Activated CD4-positive, alpha-beta T cell treated with anti-CD3 and anti-CD28 coated beads, Interleukin-2, Interleukin-6, amounts not matched to agents 100 ng/mL and 50 ng/mL, durations not matched to agents 16 hours and 8 hours (primary cell): ENCODE measurements at regions not wholly inside any gene's neighbourhood (a gene's known extent, or its start where the extent isn't known, plus 50 kb on each side); places are given as distances from the start of the nearest gene placed in this dataset.
"Not testable (repeated sequence)": the region's sequence is repeated elsewhere in the genome, so short reads cannot be mapped to it uniquely, and the experiment has no call there.

Experiments used
- DNase-seq: peaks from one replicate; pipeline ENCODE4 v3.0.0-alpha.2; 2020

DNA sequence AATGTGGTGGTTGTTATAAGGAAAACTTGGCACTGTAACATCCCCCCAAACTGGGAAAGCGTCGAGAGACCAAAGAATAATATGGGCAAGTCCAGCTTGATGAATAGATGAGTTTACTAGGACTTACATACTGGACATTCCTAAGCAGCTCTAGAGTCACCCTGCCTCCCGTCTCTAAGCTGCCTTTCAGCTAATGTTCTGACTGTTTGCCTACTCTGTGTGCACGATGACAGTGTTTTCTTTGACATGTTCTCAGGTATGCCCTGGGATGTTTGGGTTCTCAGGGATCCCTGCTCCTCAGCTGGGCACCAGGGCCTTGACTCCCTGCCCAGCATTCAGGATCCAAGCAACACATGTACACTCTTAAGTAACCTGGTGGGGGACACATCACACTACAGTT lies 87.5 kb downstream of the MRPL57 start:
- DNase-seq, result not testable (repeated sequence)

DNA sequence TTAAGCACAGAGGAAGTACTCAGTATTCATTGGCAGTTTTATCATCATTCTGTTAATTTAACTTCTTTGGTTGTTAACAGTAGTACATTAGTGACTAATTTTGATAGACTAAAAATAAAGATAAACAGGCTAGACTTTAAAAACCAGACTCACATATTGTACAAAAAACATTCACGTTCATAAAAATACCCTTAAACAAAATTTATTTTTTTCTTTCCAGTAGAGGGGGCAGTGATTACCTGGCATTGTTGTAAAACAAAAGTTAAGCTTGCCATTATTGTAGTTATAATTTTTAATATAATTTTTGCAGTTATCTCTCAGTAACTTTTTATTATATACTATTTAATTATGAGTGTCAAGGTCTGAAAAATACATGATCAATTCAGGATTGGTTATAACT lies 92.0 kb downstream of the MRPL57 start:
- not testable (repeated sequence) for DNase-seq

DNA sequence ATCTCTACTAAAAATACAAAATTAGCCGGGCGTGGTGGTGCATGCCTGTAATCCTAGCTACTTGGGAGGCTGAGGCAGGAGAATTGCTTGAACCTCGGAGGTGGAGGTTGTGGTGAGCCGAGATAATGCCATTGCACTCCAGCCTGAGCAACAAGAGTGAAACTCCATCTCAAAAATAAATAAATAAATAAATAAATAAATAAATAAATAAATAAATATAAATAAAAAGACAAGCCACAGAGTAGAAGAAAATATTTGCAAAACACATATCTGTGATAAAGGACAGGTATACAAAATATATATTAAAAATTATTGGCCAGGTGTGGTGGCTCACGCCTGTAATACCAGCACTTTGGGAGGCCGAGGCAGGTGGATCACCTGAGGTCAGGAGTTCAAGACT lies 96.0 kb downstream of the MRPL57 start:
- not testable (repeated sequence) for DNase-seq

DNA sequence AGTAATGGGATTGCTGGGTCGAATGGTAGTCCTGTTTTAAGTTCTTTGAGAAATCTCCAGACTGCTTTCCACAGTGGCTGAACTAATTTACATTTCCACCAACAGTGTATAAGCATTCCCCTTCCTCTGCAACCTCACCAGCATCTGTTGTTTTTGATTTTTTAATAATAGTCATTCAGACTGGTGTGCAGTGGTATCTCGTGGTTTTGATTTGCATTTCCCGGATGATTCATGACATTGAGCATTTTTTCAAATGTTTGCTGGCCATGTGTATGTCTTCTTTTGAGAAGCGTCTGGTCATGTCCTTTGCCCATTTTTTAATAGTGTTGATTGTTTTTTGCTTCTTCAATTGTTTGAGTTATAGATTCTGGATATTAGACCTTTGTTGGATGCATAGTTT lies 98.0 kb downstream of the MRPL57 start:
- DNase-seq, result not testable (repeated sequence)

DNA sequence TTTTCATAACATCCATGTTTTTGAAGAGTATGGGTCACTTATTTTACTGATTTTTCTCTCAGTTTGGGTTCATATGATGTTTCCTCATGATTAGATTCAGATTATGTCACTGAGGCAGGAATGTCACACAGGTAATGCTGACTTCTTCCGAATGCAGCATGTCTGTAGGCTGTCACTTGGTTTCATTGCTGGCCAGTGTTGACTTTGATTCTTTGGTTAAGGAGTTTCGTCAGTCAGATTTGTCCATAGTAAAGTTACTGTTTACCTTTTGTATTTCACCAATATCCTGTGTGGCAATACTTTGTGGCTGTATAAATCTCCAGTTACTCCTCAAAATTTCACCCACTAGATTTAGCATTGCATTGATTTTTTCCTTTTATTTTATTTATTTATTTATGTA lies 105.6 kb downstream of the MRPL57 start:
- DNase-seq, result no peak

DNA sequence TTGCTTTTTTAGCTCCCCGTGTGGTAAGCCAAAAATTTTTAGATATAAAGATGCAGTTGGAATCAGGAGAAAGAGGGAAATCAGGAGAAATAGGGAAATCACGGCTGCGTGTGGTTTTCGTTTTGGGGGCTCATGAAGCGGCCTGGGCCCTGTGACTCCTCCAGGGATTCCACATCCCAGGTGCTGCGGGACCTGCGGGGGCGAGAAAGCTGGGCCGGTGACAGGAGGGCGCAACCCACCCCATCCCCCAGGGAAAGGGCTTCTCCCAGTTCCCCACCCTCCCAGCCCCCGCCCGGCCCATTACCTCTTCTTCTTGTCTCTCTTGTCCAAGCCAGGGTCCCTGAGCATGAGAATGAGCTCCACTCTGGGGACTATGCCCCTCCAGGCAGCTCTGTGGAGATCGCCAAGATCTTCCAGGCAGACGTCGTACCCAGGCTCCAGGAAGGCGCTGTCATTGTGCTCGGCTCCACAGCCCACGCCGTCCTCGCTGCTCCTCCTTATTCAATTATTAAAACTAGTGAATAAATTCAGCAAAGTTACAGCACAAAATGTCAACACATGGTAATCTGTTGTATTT lies 111.0 kb downstream of the MRPL57 start:
- no peak for DNase-seq

DNA sequence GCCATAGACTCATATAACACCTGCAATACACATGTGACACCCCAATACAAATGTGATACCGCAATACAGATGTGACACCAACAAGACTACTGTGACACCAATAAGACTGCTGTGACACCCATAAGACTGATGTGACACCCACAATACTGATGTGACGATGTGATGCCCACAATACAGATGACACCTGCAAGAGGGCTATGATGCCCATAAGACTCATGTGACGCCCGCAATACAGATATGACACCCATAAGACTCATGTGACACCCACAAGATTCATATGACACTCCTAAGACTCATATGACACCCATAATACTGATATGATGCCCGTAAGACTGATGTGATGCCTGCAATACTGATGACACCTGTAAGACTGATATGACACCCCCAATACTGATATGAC lies 113.0 kb downstream of the MRPL57 start:
- no peak for DNase-seq

DNA sequence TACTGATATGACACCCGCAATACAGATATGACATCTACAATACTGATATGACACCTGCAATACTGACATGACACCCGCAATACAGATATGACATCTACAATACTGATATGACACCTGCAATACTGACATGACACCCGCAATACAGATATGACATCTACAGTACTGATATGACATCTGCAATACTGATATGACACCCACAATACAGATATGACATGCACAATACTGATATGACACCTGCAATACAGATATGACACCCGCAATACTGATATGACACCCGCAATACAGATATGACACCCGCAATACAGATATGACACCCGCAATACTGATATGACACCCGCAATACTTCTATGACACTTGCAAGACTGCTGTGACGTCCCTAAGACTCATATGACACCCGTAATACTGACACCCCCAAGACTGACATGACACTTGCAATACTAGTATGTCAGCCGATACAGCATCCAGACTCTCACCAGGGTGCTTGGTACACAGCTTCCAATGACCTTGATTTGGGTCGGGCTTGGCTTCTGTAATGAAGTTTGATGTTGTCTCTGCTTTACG lies 114.1 kb downstream of the MRPL57 start:
- not testable (repeated sequence) for DNase-seq

DNA sequence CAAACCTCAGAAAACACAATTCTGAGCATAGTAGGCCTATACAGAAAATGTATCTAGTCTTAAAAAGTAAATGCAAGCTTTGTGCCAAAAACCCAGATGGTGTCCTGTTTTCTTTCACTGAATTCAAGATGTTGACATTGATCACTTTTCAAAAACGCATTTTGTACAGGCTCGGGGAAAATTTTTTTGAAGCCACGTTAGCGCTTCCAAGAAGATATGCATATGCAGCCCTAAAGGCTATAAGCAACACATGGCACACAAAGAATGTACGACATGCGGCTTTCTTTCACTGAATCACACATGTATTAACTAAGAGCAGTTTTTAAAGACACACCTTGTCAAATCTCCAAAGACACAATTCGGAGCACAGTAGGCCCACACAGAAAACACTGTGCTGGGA lies 115.4 kb downstream of the MRPL57 start:
- DNase-seq, result no peak

DNA sequence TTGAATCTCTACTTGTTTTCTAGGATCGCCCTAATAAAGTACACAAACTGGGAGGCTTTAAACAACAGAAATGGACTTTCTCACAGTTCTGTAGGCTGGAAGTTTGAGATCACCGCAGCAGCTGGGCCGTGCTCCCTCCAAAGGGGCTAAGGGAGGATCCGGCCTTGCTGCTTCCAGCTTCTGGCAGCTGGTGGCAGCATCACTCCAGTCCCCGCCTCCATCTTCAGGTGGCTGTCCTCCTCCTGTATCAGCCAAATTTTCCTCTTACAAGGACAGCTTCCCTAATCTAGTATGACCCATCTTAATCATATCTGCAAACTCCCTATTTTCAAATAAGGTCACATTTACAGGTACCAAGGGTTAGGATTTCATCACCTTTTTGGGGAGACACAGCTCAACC lies 120.5 kb downstream of the MRPL57 start:
- peak; percentile 50 for DNase-seq

DNA sequence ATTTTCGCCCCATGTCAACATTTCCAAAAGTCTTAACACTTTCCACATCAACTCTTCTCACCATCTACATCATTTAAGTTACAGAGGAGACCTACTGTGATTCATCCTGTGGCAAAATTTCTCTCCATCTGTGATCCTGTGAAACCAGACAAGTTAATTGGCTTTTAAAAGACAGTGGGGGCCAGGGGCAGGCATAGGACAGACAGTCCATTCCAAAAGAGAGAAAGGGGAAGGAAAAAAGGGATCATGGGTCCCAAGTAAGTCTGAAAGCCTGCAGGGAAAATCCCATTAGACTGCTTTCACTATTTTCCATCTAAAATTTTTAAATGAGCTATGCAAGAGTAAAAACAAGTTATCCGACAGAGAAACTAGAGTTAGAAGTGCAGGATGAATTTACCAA lies 121.0 kb downstream of the MRPL57 start:
- DNase-seq, result no peak

DNA sequence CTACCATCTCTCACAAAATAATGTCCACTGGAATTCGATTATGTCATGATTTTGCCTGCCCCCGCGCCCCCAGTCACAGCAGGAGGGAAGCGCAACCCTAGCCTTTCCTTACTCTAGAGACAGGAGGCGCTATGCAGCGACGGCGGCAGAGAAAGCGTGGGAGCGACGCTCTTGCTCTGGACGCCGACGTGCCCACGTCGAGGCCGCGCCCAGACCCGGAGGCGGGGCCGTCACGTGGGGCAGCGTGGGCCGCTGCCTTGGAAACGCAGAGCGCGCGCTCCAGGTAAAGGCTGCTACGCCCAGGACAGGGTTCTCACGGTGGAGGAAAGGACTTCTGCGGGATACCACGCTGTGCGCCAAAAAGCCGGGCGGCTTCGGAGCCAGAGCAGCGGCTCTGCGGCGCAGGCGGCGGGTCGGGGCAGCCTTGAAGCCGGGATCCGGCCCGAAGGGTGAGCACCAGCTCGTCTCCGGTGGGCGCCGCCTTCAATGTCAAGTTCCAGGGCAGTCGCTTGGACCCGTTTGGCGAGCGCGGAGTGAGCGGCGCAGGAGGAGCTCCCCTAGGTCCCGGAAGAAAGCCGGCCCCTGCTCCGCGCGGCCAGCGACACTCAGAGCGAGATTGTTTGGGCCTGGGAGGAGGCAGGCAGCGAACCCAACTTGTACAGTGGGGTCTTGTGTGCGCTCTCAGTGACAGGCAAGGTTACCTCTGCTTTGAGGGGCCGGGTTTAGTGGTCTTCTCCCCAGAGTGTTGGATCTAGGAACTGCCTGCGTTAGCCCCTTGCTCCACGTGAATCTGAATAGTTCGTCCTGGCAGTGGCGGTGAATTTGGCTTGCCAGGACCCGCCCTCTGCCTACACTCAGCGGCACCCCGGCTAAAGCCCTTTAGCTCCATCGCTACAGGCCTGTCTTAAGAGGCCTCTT lies 121.7 kb downstream of the MRPL57 start:
- peak; percentile 91 for DNase-seq

DNA sequence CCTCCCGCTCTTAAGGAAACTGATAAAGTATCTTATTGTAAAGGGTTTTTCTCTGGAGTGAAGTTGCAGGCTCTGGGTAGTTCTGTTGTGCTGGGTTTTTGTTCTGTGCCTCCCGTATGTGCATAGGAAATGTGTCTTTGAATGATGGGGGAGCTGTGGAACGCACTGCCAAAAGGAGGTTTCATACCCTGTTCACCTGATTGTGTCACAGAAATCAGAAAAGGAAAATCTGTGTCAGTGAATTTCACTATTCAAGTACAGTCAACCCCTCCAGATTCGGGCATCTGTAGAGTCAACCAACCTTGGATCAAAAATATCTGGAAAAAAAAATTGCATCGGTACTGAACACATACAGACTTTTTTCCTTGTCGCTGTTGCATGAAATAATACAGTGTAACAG lies 127.8 kb downstream of the MRPL57 start:
- DNase-seq, result no peak

DNA sequence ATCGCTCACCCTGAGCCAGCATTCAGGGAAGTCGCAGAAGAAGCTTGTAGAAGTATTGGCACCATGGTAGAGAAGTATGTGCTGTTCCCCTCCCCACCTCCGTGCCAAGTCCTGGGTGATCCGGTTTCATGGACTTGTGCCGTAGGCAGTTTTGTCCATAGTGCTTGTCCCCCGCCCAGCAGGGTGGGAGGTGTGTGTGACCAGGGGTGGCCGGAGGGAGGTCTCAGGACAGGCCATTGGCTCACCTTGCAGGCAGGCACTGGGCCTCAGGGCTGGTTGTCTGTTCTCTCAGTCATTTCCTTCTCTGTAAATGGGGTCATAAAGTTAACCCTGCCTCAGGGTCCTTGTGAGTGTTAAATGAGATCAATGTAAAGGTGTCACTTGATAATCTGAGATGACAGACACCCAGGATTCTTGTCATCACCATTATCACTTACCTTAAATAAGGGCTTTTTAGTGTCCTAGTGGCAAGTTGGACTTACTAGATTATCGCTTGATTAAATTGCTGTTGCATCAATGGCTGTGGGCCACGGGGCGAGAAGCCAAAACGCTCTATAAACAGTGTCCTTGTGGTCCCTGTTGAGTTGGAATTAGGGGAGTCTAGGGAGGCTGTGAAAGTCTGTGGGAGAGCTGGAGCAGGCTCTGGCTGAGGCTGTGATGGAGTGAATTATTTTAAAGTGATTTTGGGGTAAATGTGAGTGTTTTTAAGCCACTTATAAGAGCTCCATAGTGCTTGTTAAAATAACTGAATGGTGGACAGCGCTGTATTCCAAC lies 130.0 kb downstream of the MRPL57 start:
- DNase-seq, result not testable (repeated sequence)

DNA sequence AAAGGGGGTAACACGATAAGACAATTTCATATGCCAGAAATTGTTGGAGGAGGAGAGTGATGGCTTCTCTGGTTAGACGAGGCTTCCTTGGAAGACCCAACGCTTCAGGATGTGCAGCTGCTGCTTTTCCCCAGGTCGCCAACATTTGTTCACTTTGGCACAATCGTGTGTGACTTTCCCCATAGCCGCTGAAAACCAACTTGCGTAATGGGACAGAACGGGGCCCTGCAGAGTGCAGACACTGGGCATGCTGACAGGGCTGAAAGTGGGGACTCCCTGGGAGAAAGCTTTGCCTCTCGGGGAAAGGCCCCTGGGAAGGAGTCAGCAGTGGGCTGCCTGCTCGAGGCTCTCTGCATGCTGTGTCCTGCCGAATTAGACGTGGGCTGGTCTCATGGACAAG lies 130.7 kb downstream of the MRPL57 start:
- not testable (repeated sequence) for DNase-seq

DNA sequence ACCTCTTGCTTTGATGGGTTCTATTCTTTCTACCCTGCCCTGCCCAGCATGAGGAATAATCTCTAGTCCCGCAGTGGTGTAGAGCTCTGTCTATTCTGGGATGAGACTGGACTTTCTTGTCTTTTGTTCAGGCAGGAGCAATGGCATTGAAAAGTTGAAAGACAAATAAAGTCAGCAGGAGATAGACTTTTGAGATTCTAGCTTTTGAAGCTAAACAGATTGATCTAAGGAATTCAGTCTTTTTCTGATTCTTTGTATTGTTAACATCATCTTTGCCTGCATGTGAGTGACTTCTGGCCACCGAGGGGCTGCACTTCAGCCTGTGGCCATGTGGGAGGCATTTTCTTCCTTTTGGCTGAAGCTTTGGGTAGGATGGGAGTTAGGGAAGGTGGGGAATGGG lies 132.4 kb downstream of the MRPL57 start:
- no peak for DNase-seq

DNA sequence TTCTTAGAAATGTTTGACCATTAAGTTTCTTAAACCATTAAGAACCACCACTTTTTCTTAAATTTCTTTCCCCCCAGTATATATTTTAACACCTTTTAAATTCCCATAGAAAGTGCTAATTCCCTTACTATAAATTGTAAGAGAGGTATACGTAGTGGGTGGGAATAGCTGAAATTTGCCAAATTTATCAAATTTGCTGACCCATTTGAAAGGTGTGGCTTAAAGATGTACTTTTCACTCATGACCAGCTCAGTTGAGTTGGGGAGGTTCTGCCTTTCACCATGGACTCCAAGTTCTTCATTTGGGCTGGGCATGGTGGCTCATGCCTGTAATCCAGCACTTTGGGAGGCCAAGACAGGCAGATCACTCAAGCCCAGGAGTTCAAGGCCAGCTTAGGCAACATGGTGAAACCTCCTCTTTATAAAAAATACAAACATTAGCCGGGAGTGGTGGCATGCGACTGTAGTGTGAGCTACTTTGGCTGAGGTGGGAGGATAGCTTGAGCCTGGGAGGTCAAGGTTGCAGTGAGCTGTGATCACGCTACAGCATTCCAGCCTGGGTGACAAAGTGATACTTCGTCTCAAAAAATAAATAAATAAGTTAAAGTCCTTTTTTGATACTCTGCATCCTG lies 133.2 kb downstream of the MRPL57 start:
- DNase-seq, result no peak

DNA sequence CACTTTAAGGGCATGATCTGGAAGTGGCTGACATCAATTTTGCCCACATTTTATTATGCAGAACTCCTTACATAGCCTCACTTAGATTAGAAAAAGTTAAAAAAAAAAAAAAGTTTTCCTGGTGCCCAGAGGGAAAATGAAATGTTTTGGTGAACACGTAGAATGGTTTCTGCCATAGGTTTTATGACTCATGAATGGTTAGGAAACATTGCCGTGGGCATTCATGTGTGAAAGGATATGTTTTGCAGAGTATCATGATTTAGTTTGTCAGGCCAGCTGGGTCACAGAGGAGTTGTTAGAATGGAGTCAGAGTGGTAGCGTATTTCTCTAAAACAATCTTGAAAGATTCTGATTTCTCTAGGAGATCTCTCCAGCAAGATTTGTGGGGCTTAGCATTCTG lies 133.8 kb downstream of the MRPL57 start:
- no peak for DNase-seq

DNA sequence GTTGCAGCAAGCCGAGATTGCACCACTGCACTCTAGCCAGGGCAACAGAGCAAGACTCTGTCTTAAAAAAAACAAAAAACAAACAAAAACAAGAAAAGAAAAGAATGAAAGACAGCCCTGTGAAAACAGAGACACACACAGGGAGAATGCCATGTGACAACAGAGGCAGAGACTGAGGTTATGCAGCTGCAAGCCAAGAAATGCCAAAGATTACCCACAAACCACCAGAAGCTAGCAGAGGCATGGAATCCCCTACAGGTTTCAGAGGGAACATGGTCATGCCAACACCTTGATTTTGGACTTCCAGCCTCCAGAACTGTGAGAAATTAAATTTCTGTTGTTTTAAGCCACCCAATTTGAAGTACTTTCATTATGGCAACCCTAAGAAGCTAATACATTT lies 138.5 kb downstream of the MRPL57 start:
- DNase-seq, result not testable (repeated sequence)

DNA sequence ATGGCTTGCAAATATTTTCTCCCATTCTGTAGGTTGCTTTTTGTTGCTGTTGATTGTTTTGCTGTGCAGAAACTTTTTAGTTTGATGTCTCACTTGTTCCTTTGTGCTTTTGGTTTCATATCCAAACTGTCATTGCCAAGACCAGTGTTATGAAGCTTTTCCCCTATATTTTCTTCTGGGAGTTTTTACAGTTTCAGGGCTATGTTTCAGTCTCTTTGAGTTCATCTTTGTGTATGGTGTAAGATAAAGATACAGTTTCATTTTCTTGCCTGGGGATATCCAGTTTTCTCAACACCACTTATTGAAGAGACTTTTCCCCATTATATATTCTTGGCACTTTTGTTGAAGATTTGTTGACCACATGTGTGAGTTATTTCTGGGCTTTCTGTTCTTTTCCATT lies 139.9 kb downstream of the MRPL57 start:
- no peak for DNase-seq

DNA sequence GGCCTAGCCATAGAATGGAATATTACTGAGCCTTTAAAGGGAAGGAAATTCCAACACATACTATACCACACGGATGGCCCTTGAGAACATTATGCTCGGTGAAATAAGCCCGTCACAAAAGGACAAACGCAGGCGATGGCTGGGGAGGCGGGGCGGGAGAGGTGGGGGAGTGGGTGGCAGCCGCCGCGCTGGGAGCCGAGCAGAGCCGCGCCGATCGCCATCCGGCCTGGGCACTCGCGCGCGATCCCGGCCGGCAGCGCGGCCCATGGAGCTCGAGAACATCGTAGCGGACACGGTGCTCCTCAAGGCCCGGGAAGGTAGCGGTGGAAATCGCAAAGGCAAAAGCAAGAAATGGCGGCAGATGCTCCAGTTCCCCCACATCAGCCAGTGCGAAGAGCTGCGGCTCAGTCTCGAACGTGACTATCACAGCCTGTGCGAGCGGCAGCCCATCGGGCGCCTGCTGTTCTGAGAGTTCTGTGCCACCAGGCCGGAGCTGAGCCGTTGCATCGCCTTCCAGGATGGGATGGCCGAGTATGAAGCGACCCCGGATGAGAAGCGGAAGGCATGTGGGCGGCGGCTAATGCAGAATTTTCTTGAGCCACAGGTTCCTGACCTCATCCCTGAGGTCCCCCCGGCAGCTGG lies 140.1 kb downstream of the ZDHHC20 start:
- DNase-seq, result no peak

DNA sequence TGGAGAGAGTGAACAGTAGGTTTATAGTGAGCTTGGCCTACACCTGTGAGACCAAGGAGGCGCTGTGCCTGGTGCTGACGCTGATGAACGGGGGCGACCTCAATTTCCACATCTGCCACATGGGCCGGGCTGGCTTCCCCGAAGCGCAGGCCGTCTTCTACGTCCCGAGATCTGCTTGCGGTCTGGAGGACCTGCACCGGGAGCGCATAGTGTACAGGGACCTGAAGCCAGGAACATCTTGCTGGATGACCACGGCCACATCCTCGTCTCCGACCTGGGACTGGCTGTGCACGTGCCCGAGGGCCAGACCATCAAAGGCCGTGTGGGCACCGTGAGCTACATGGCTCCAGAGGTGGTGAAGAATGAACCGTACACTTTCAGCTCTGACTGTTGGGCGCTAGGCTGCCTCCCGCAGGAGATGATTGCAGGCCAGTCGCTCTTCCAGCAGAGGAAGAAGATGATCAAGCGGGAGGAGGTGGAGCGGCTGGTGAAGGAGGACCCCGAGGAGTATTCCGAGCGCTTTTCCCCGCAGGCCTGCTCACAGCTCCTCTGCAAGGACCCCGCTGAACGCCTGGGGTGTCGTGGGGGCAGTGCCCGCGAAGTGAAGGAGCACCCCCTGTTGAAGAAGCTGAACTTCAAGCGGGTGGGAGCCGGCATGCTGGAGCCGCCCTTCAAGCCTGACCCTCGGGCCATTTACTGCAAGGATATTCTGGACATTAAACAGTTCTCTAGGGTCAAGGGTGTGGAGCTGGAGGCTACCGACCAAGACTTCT lies 139.0 kb downstream of the ZDHHC20 start:
- no peak for DNase-seq
